Right hindlimb (tissue), 1 donor: ENCODE measurements at regions not wholly inside any gene's neighbourhood (a gene's known extent, or its start where the extent isn't known, plus 50 kb on each side); places are given as distances from the start of the nearest gene placed in this dataset.
"Not testable (repeated sequence)": the region's sequence is repeated elsewhere in the genome, so short reads cannot be mapped to it uniquely, and the experiment has no call there.

Experiments
- DNase-seq: peaks from one replicate; pipeline ENCODE4 v3.0.0-alpha.2; 2018

- DNase-seq: not testable (repeated sequence)
Measured at GRCh38 chr6:43998592-43999243, 128.5 kb downstream of the MRPL14 start.

GRCh38 chr6:43997990-43998585 lies 129.2 kb downstream of the MRPL14 start:
- DNase-seq: peak; percentile 7

- DNase-seq: peak; percentile 8
Measured at GRCh38 chr6:43997345-43997677, 129.9 kb downstream of the MRPL14 start.

- peak; percentile 12 for DNase-seq
Measured at GRCh38 chr6:43996618-43997344, 130.5 kb downstream of the MRPL14 start.

- peak; percentile 11 for DNase-seq
Measured at GRCh38 chr6:43995137-43995536, 132.1 kb downstream of the MRPL14 start.

- peak; percentile 23 for DNase-seq
Measured at GRCh38 chr6:43993881-43994523, 133.2 kb downstream of the MRPL14 start.

- peak; percentile 52 for DNase-seq
Measured at GRCh38 chr6:43992783-43993644, 134.2 kb downstream of the MRPL14 start.

GRCh38 chr6:43992126-43992663 lies 135.1 kb downstream of the MRPL14 start:
- DNase-seq: no peak

- DNase-seq: peak; percentile 87
Measured at GRCh38 chr6:43990627-43991619, 136.3 kb downstream of the MRPL14 start.

GRCh38 chr6:43990275-43990626 lies 137.0 kb downstream of the MRPL14 start:
- DNase-seq: no peak

- no peak for DNase-seq
Measured at GRCh38 chr6:43989581-43990146, 137.6 kb downstream of the MRPL14 start.

- DNase-seq: no peak
Measured at GRCh38 chr6:43988801-43989200, 138.5 kb downstream of the MRPL14 start.

GRCh38 chr6:43987838-43988439 lies 139.3 kb downstream of the MRPL14 start:
- no peak for DNase-seq

GRCh38 chr6:43986177-43986825 lies 141.0 kb downstream of the MRPL14 start:
- peak; percentile 14 for DNase-seq

GRCh38 chr6:43985329-43985728 lies 141.9 kb downstream of the MRPL14 start:
- DNase-seq: no peak

GRCh38 chr6:43984442-43985321 lies 142.6 kb downstream of the MRPL14 start:
- peak; percentile 85 for DNase-seq

- peak; percentile 8 for DNase-seq
Measured at GRCh38 chr6:43983632-43984031, 143.6 kb downstream of the MRPL14 start.

- no peak for DNase-seq
Measured at GRCh38 chr6:43983191-43983590, 144.1 kb downstream of the MRPL14 start.
